Ishikawa (cell line): ENCODE measurements at regions not wholly inside any gene's neighbourhood (a gene's known extent, or its start where the extent isn't known, plus 50 kb on each side); places are given as distances from the start of the nearest gene placed in this dataset.

Experiments used
- CEBPB ChIP-seq: IDR thresholded peaks from 2 replicates; pipeline ENCODE4 v1.6.1; 2012
- CREB1 ChIP-seq: IDR thresholded peaks from 2 replicates; pipeline ENCODE4 v1.6.1; 2012; ENCODE audit warnings: low read depth
- EGR1 ChIP-seq: IDR thresholded peaks from 2 replicates; pipeline ENCODE4 v1.6.1; 2012
- EP300 ChIP-seq: IDR thresholded peaks from 2 replicates; pipeline ENCODE4 v1.6.1; 2012; ENCODE audit warnings: borderline replicate concordance
- FOXM1 ChIP-seq: IDR thresholded peaks from 2 replicates; pipeline ENCODE4 v1.6.1; 2012; ENCODE audit warnings: low read depth, borderline replicate concordance
- RAD21 ChIP-seq: IDR thresholded peaks from 2 replicates; pipeline ENCODE4 v1.6.1; 2012; ENCODE audit warnings: low read depth
- TAF1 ChIP-seq: IDR thresholded peaks from 2 replicates; pipeline ENCODE4 v1.6.1; 2012; ENCODE audit warnings: low read depth, mild to moderate bottlenecking
- TCF12 ChIP-seq: IDR thresholded peaks from 2 replicates; pipeline ENCODE4 v1.6.1; 2012; ENCODE audit warnings: low read depth
- YY1 ChIP-seq: IDR thresholded peaks from 2 replicates; pipeline ENCODE4 v1.6.1; 2012; ENCODE audit warnings: low read depth
- TF ChIP-seq, protein P1 (sequence below): IDR thresholded peaks from 2 replicates; pipeline ENCODE4 v1.6.1; 2012
- TF ChIP-seq, protein P2 (sequence below): IDR thresholded peaks from 2 replicates; pipeline ENCODE4 v1.6.1; 2012

DNA sequence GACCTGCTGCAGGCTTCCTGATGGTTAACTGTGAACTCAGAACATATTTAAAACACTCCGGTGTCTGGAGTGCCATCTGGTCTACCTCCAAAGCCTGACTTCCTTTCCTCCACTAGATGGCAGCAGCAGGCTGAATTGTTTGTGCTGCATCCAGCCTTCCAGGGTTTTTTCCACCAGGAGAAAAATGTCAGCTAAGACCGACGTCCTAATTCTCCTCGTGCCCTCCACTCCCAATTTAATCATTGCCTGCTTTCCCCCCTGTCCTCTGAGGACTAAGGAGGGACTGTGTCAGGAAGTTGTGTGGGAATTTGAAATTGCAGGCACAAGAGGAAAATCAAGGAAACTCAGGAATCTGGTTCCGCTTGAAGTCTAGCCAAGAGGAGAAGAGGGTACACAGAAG lies 165.2 kb upstream of the UMPS start:
- TF ChIP-seq RAD21 (peak; percentile 98), FOXM1 (no peak), TAF1 (no peak), CREB1 (no peak), EGR1 (no peak), EP300 (no peak), TCF12 (no peak), YY1 (no peak), CEBPB (no peak)
- TF ChIP-seq, protein P1, sequence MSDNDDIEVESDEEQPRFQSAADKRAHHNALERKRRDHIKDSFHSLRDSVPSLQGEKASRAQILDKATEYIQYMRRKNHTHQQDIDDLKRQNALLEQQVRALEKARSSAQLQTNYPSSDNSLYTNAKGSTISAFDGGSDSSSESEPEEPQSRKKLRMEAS = no peak
- TF ChIP-seq, protein P2, sequence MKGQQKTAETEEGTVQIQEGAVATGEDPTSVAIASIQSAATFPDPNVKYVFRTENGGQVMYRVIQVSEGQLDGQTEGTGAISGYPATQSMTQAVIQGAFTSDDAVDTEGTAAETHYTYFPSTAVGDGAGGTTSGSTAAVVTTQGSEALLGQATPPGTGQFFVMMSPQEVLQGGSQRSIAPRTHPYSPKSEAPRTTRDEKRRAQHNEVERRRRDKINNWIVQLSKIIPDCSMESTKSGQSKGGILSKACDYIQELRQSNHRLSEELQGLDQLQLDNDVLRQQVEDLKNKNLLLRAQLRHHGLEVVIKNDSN = no peak
